ENCODE measurements at regions not wholly inside any gene's neighbourhood (a gene's known extent, or its start where the extent isn't known, plus 50 kb on each side); places are given as distances from the start of the nearest gene placed in this dataset.

GRCh38 chr12:25810683-25811082, 147.8 kb upstream of the RASSF8 start:
- H2BK20ac ChIP-seq (ENCODE audit: low read depth, low read length, poor library complexity, severe bottlenecking) = no peak overlapping the region
- no peak overlapping the region for H3K4me2 ChIP-seq (ENCODE audit: insufficient read depth, insufficient read length, low read length)
- no peak overlapping the region for H2BK15ac ChIP-seq (ENCODE audit: low read depth, low read length)
- H2AK5ac ChIP-seq (ENCODE audit: insufficient read length, low read length) = no peak overlapping the region
- no peak overlapping the region for H4K91ac ChIP-seq (ENCODE audit: insufficient read length, low read depth, low read length)
- no peak overlapping the region for H2BK12ac ChIP-seq (ENCODE audit: insufficient read length, low read depth, low read length)
- peaks cover 0 to 6% of the 10 kb centered on the region in 2 experiments; a peak in 3 of 5 replicates for H3K9me3 Mint-ChIP-seq
- no CpG with 5 or more reads among the region's 1 CpG for WGBS (ENCODE audit: extremely low coverage, insufficient read length, low lambda C conversion rate)
- no peaks in the 10 kb centered on the region for H3K27me3 Mint-ChIP-seq (ENCODE audit: low read depth)
- no peak overlapping the region for H4K5ac ChIP-seq (ENCODE audit: insufficient read length, low read depth, low read length)
- H3K4me1 Mint-ChIP-seq = no peaks in the 10 kb centered on the region
- no peak overlapping the region for H4K8ac ChIP-seq (replicated peaks; ENCODE audit: insufficient read length, low read depth, low read length)
- H2BK5ac ChIP-seq (ENCODE audit: insufficient read length, low read length) = no peak overlapping the region
- H3K27ac ChIP-seq (ENCODE audit: insufficient read length, low read depth, low read length) = no peak overlapping the region
- H3K14ac ChIP-seq (ENCODE audit: insufficient read depth, low read length) = no peak overlapping the region
- H2AFZ ChIP-seq (ENCODE audit: low read length) = no peak overlapping the region
- H3K9me3 ChIP-seq (ENCODE audit: control insufficient read depth, low read depth, low read length) = no peaks in the 10 kb centered on the region
- no peaks in the 10 kb centered on the region for H4K20me1 ChIP-seq (ENCODE audit: control insufficient read depth, insufficient read depth, insufficient read length)
- H3K18ac ChIP-seq (ENCODE audit: insufficient read length, low read depth, low read length) = no peak overlapping the region
- H3K23ac ChIP-seq (ENCODE audit: insufficient read length, low read depth, low read length) = no peak overlapping the region
- no peaks in the 10 kb centered on the region for H3K4me1 ChIP-seq (ENCODE audit: insufficient read depth, low read length)
- no peaks in the 10 kb centered on the region for H3K27me3 ChIP-seq (ENCODE audit: insufficient read depth, low read length)
- no peaks in the 10 kb centered on the region for H3K79me1 ChIP-seq (ENCODE audit: insufficient read depth, low read depth, low read length, poor library complexity, severe bottlenecking)
- no peak overlapping the region for H3K4me3 Mint-ChIP-seq
- H3K9ac ChIP-seq (ENCODE audit: extremely low read depth, insufficient read length, low read length) = no peak overlapping the region
- H3K4ac ChIP-seq (ENCODE audit: low read depth, low read length) = no peak overlapping the region
- no peak for TF ChIP-seq CTCF (conservative IDR thresholded peaks at IDR 0.05)
- H3T11ph ChIP-seq (ENCODE audit: low read length) = no peak overlapping the region
- H3K23me2 ChIP-seq (ENCODE audit: insufficient read length, low read depth, low read length, poor library complexity, severe bottlenecking) = no peaks in the 10 kb centered on the region
- no peak overlapping the region for H3K27ac Mint-ChIP-seq
- H3K56ac ChIP-seq (ENCODE audit: insufficient read length, low read depth, low read length) = no peak overlapping the region
- DNase-seq = no peak
- no peaks in the 10 kb centered on the region for H3K79me2 ChIP-seq (ENCODE audit: insufficient read depth, low read length)
- H3K36me3 Mint-ChIP-seq (ENCODE audit: insufficient read depth in 1 of 3, low read depth in 3 of 3) = 0 out of 7 replicates have a peak, but pooled peaks cover 0 to 2% (median 0%) of the 10 kb centered on the region in 3 experiments
- H2BK120ac ChIP-seq (ENCODE audit: low read depth, low read length, poor library complexity, severe bottlenecking) = no peak overlapping the region
